Spleen (tissue), 7 donors: ENCODE measurements at regions not wholly inside any gene's neighbourhood (a gene's known extent, or its start where the extent isn't known, plus 50 kb on each side); places are given as distances from the start of the nearest gene placed in this dataset.

Experiments used
- CTCF ChIP-seq, 11 experiments: fragments of 200-600 bp in 7 of 11; fragments of 450-650 bp in 4 of 11; sonication (generic) in 4 of 11; IDR thresholded peaks in 8 of 11; conservative IDR thresholded peaks in 3 of 11; 1 replicate in 7 of 11; 2 replicates in 4 of 11; pipeline versions ENCODE4 v1.4.0 to v1.8.0; 2016 to 2021; ENCODE audit warnings: antibody characterized with exemption in 11 of 11, inconsistent platforms in 4 of 11, mild to moderate bottlenecking in 1 of 11
- POLR2A ChIP-seq, 3 donors: fragments of 450-650 bp; IDR thresholded peaks; one replicate each; pipeline ENCODE4 v1.5.1; 2017; ENCODE audit warnings: antibody characterized with exemption in 3 of 3, mild to moderate bottlenecking in 1 of 3
- donor health status: DM: no; HTN: no; CAD: no; lungs with moderate emphysema.
- donor health status: DM: no; HTN: no; CAD: no.
- donor health status: DM: no; HTN: no; CAD: no.

GRCh38 chr6:144372611-144373594, 87.8 kb downstream of the UTRN start:
- no peak for TF ChIP-seq CTCF (IDR thresholded peaks at IDR 0.05 in 8 of 11, conservative IDR thresholded peaks at IDR 0.05 in 3 of 11)
- no peak for TF ChIP-seq POLR2A (IDR thresholded peaks at IDR 0.05)
